ENCODE measurements at regions not wholly inside any gene's neighbourhood (a gene's known extent, or its start where the extent isn't known, plus 50 kb on each side); places are given as distances from the start of the nearest gene placed in this dataset.

- H4K20me1 ChIP-seq (ENCODE audit: insufficient read depth, low read length), result no peaks in the 10 kb centered on the region
- ChIA-PET POLR2A (interaction anchor here (0.6 kb wide), 1 partner anchor 1451 kb away, joined by 3 read pairs; no protein-coding TSS in a partner anchor), CTCF (ENCODE audit: unreplicated experiment) (no interaction called here)
- H3K9me3 ChIP-seq (ENCODE audit: low read length), result peaks cover 5% of the 10 kb centered on the region; the same call in 1 of the 2 replicates
- H3K27ac ChIP-seq (ENCODE audit: low read depth, low read length, poor library complexity, severe bottlenecking), result no peak overlapping the region
- no peaks in the 10 kb centered on the region for H3K9me2 ChIP-seq (ENCODE audit: insufficient read depth, low read length)
- no TSS peak for BruUV-seq (replicated peaks)
- no peak overlapping the region for H3K4me2 ChIP-seq (ENCODE audit: low read length)
- no peak for TF ChIP-seq EZH2phosphoT487 (IDR thresholded peaks at IDR 0.05; ENCODE audit: borderline replicate concordance, low read depth, low read length)
- H3K36me3 ChIP-seq (ENCODE audit: insufficient read depth, low read length), result no peaks in the 10 kb centered on the region
- no peak for DNase-seq (ENCODE audit: low spot score)
- no peak overlapping the region for H2AFZ ChIP-seq (ENCODE audit: low read length)
- no peak overlapping the region for H3K4me3 ChIP-seq (ENCODE audit: low read depth, low read length, poor library complexity, severe bottlenecking)
- H3K79me2 ChIP-seq (ENCODE audit: insufficient read depth, low read depth, low read length), result no peaks in the 10 kb centered on the region
- H3K4me1 ChIP-seq (ENCODE audit: insufficient read depth, low read length, poor library complexity, severe bottlenecking), result no peaks in the 10 kb centered on the region
- intact Hi-C loops (cut with micrococcal nuclease; ENCODE audit: unreplicated experiment), result no loop called here
Observed at GRCh38 chr5:28483327-28484025, 1445.1 kb upstream of the CDH9 start.

GRCh38 chr5:28473531-28474107 lies 1435.2 kb upstream of the CDH9 start:
- Histone ChIP-seq H3K4me1 (ENCODE audit: insufficient read depth, low read length, poor library complexity, severe bottlenecking) (no peaks in the 10 kb centered on the region), H4K20me1 (ENCODE audit: insufficient read depth, low read length) (no peaks in the 10 kb centered on the region), H3K4me2 (ENCODE audit: low read length) (no peak overlapping the region), H3K27ac (ENCODE audit: low read depth, low read length, poor library complexity, severe bottlenecking) (no peak overlapping the region), H3K4me3 (ENCODE audit: low read depth, low read length, poor library complexity, severe bottlenecking) (no peak overlapping the region), H3K36me3 (ENCODE audit: insufficient read depth, low read length) (no peaks in the 10 kb centered on the region), H2AFZ (ENCODE audit: low read length) (no peak overlapping the region), H3K9me3 (ENCODE audit: low read length) (no peaks in the 10 kb centered on the region), H3K9me2 (ENCODE audit: insufficient read depth, low read length) (no peaks in the 10 kb centered on the region), H3K79me2 (ENCODE audit: insufficient read depth, low read depth, low read length) (no peaks in the 10 kb centered on the region)
- DNase-seq (ENCODE audit: low spot score), result peak; percentile 1
- ChIA-PET POLR2A (interaction anchor here (0.6 kb wide), 1 partner anchor 269 kb away, joined by 3 read pairs; no protein-coding TSS in a partner anchor), CTCF (ENCODE audit: unreplicated experiment) (no interaction called here)
- intact Hi-C loops (cut with micrococcal nuclease; ENCODE audit: unreplicated experiment), result no loop called here
- TF ChIP-seq EZH2phosphoT487 (IDR thresholded peaks at IDR 0.05; ENCODE audit: borderline replicate concordance, low read depth, low read length), result no peak
- TF ChIP-seq CTCF (conservative IDR thresholded peaks at IDR 0.05; ENCODE audit: low read length), result peak; percentile 55
- BruUV-seq (replicated peaks), result no TSS peak

GRCh38 chr5:28468166-28468565 lies 1429.8 kb upstream of the CDH9 start:
- DNase-seq (ENCODE audit: low spot score), result peak; percentile 31
- ChIA-PET CTCF (ENCODE audit: unreplicated experiment) (no interaction called here), POLR2A (no interaction called here)
- no peaks in the 10 kb centered on the region for H3K79me2 ChIP-seq (ENCODE audit: insufficient read depth, low read depth, low read length)
- no peaks in the 10 kb centered on the region for H4K20me1 ChIP-seq (ENCODE audit: insufficient read depth, low read length)
- H3K4me3 ChIP-seq (ENCODE audit: low read depth, low read length, poor library complexity, severe bottlenecking), result no peak overlapping the region
- intact Hi-C loops (cut with micrococcal nuclease; ENCODE audit: unreplicated experiment), result no loop called here
- H3K4me1 ChIP-seq (ENCODE audit: insufficient read depth, low read length, poor library complexity, severe bottlenecking), result no peaks in the 10 kb centered on the region
- H3K4me2 ChIP-seq (ENCODE audit: low read length), result no peak overlapping the region
- TF ChIP-seq CTCF (conservative IDR thresholded peaks at IDR 0.05; ENCODE audit: low read length), result no peak
- TF ChIP-seq EZH2phosphoT487 (IDR thresholded peaks at IDR 0.05; ENCODE audit: borderline replicate concordance, low read depth, low read length), result no peak
- no peaks in the 10 kb centered on the region for H3K9me2 ChIP-seq (ENCODE audit: insufficient read depth, low read length)
- H3K36me3 ChIP-seq (ENCODE audit: insufficient read depth, low read length), result no peaks in the 10 kb centered on the region
- no peak overlapping the region for H3K27ac ChIP-seq (ENCODE audit: low read depth, low read length, poor library complexity, severe bottlenecking)
- no peak overlapping the region for H2AFZ ChIP-seq (ENCODE audit: low read length)
- H3K9me3 ChIP-seq (ENCODE audit: low read length), result no peaks in the 10 kb centered on the region
- BruUV-seq (replicated peaks), result no TSS peak

Data from OCI-LY7 (cell line).